Loucy (cell line): ENCODE measurements at regions not wholly inside any gene's neighbourhood (a gene's known extent, or its start where the extent isn't known, plus 50 kb on each side); places are given as distances from the start of the nearest gene placed in this dataset.

Experiments used
- H2AFZ ChIP-seq: fragments of 200-600 bp; sonication (generic); 2 replicates; pipeline ENCODE4 v1.6.0; 2016; ENCODE audit warnings: antibody characterized with exemption, mild to moderate bottlenecking, low read length, moderate library complexity
- H3F3A ChIP-seq: fragments of 200-600 bp; 2 replicates; pipeline ENCODE4 v1.6.0; 2016; ENCODE audit warnings: antibody characterized with exemption, low read depth, mild to moderate bottlenecking
- H3K27me3 ChIP-seq: fragments of 200-600 bp; sonication (generic); 2 replicates; pipeline ENCODE4 v1.6.1; 2014; ENCODE audit warnings: low read length, mild to moderate bottlenecking; ENCODE audit not compliant: insufficient read depth, poor library complexity, severe bottlenecking
- H3K36me3 ChIP-seq: fragments of 200-600 bp; sonication (generic); 2 replicates; pipeline ENCODE4 v1.6.1; 2016; ENCODE audit warnings: low read length; ENCODE audit not compliant: insufficient read depth
- H3K4me1 ChIP-seq: fragments of 200-600 bp; sonication (generic); 2 replicates; pipeline ENCODE4 v1.5.1; 2014; ENCODE audit warnings: low read length, mild to moderate bottlenecking; ENCODE audit not compliant: insufficient read depth, poor library complexity, severe bottlenecking
- H3K4me2 ChIP-seq: fragments of 200-600 bp; sonication (generic); 2 replicates; pipeline ENCODE4 v1.6.0; 2014; ENCODE audit warnings: antibody characterized with exemption, low read length, low read depth, mild to moderate bottlenecking; ENCODE audit not compliant: poor library complexity, severe bottlenecking
- H3K4me3 ChIP-seq: fragments of 200-600 bp; sonication (generic); 2 replicates; pipeline ENCODE4 v1.5.1; 2014; ENCODE audit warnings: low read length, mild to moderate bottlenecking, mixed read lengths; ENCODE audit not compliant: poor library complexity, severe bottlenecking
- H3K79me2 ChIP-seq: fragments of 200-600 bp; sonication (generic); 2 replicates; pipeline ENCODE4 v1.6.1; 2014; ENCODE audit warnings: low read length; ENCODE audit not compliant: insufficient read depth
- H3K9ac ChIP-seq: fragments of 200-600 bp; sonication (generic); 2 replicates; pipeline ENCODE4 v1.6.0; 2014; ENCODE audit warnings: mild to moderate bottlenecking, low read depth, low read length, moderate library complexity; ENCODE audit not compliant: poor library complexity, severe bottlenecking
- H3K9me2 ChIP-seq: fragments of 200-600 bp; sonication (generic); replicated peaks from 2 replicates; pipeline ENCODE4 v1.6.1; 2016; ENCODE audit warnings: low read depth, low read length, mixed read lengths
- H3K9me3 ChIP-seq: fragments of 200-600 bp; sonication (generic); 2 replicates; pipeline ENCODE4 v1.6.1; 2014; ENCODE audit warnings: mild to moderate bottlenecking, antibody characterized with exemption, low read length, low read depth; ENCODE audit not compliant: insufficient read depth
- H4K20me1 ChIP-seq: fragments of 200-600 bp; sonication (generic); 2 replicates; pipeline ENCODE4 v1.6.0; 2014; ENCODE audit warnings: antibody characterized with exemption, low read length, mild to moderate bottlenecking; ENCODE audit not compliant: insufficient read depth, poor library complexity, severe bottlenecking
- CTCF ChIP-seq: fragments of 200-600 bp; sonication (generic); conservative IDR thresholded peaks from 2 replicates; pipeline ENCODE4 v1.5.1; 2014; ENCODE audit warnings: mild to moderate bottlenecking, antibody characterized with exemption, low read length
- EZH2phosphoT487 ChIP-seq: fragments of 200-600 bp; IDR thresholded peaks from 2 replicates; pipeline ENCODE4 v1.6.1; 2018; ENCODE audit warnings: antibody characterized with exemption, mild to moderate bottlenecking, moderate library complexity, borderline replicate concordance

GRCh38 chr17:5931616-5932015, 138.6 kb upstream of the WSCD1 start:
- TF ChIP-seq EZH2phosphoT487 (no peak), CTCF (no peak)
- no peaks in the 10 kb centered on the region for H3K9me2 ChIP-seq
- no peaks in the 10 kb centered on the region for H3K27me3 ChIP-seq

GRCh38 chr17:5933430-5933829, 136.7 kb upstream of the WSCD1 start:
- Histone ChIP-seq H3K4me2 (no peak overlapping the region), H3K36me3 (no peaks in the 10 kb centered on the region), H3F3A (no peaks in the 10 kb centered on the region), H3K27me3 (no peaks in the 10 kb centered on the region), H3K9me3 (no peaks in the 10 kb centered on the region; the same call in 1 of the 2 replicates), H3K79me2 (no peaks in the 10 kb centered on the region), H3K4me3 (no peak overlapping the region), H4K20me1 (no peaks in the 10 kb centered on the region), H3K9me2 (no peaks in the 10 kb centered on the region), H2AFZ (no peak overlapping the region), H3K9ac (no peak overlapping the region), H3K4me1 (no peaks in the 10 kb centered on the region)
- TF ChIP-seq EZH2phosphoT487 (no peak), CTCF (no peak)

More at GRCh38 chr17:5931616-5932015, 138.6 kb upstream of the WSCD1 start:
- Histone ChIP-seq H3K4me2 (no peak overlapping the region), H3F3A (no peaks in the 10 kb centered on the region), H3K79me2 (no peaks in the 10 kb centered on the region), H3K4me3 (no peak overlapping the region), H3K9me3 (no peaks in the 10 kb centered on the region; the same call in 1 of the 2 replicates), H4K20me1 (no peaks in the 10 kb centered on the region), H3K9ac (no peak overlapping the region), H2AFZ (no peak overlapping the region), H3K36me3 (no peaks in the 10 kb centered on the region), H3K4me1 (no peaks in the 10 kb centered on the region)

DNA sequence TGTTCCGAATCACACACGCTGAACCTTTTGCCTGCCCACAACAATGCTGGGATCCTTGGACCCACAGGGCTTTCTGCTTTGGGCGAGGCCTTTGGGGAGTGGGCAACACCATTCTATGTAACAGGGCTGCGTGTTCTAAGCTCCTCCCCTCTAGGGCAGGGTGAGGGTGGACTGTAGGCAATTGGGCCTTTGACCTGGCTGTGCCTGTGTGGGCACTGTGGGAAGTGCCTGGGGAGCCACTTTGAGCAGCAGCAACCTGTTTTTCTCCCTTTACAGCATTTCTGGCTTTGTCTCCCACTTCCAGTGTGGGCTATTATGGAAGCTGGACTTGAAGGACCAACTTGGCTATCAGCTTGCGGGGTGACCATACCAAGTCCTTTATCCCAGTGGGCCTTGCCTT, 128.9 kb upstream of the WSCD1 start:
- Histone ChIP-seq H3K4me2 (no peak overlapping the region), H2AFZ (no peak overlapping the region), H4K20me1 (no peaks in the 10 kb centered on the region), H3K4me3 (no peak overlapping the region), H3K27me3 (no peaks in the 10 kb centered on the region), H3K9ac (no peak overlapping the region), H3K9me3 (peaks cover 3% of the 10 kb centered on the region; the same call in 1 of the 2 replicates), H3K36me3 (no peaks in the 10 kb centered on the region), H3F3A (no peaks in the 10 kb centered on the region), H3K4me1 (no peaks in the 10 kb centered on the region), H3K9me2 (no peaks in the 10 kb centered on the region), H3K79me2 (no peaks in the 10 kb centered on the region)
- no peak for TF ChIP-seq CTCF
- TF ChIP-seq EZH2phosphoT487, result no peak
